ENCODE measurements at regions not wholly inside any gene's neighbourhood (a gene's known extent, or its start where the extent isn't known, plus 50 kb on each side); places are given as distances from the start of the nearest gene placed in this dataset.

DNA sequence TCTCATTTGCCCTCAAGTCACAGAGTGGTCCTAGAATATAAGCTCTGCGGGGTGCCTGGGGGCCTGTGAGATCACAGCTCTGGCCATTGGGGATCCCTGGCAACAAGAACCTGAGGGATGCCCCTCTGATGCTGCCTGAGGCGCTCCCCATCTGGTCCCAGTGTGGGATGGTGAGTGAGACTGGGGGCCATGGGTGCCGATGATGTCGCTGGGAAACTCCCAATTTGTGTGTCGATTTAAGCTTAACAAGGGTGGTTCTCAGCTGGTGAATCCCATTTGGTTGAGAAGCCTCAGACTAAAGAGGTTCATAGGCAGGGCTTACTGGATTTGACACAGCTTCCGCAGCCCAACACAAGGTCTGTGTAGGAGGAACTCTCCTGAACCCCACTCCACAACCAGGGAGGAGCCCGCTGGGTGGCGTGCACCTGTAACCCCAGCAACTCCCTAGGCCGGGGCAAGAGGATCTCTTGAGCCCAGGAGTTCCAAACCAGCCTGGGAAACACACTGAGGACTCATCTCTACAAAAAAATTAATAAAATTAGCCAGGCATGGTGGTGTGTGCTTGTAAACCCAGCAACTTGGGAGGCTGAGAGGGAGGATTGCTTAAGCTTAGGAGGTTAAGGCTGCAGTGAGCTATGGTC is 63.7 kb upstream of the SIAH1 start:
- H3K27ac Mint-ChIP-seq (ENCODE audit: low read depth) = no peak overlapping the region
- ATAC-seq (replicated peaks; ENCODE audit: extremely low read depth, poor library complexity, severe bottlenecking) = no peak
- H3K27me3 Mint-ChIP-seq = no peaks in the 10 kb centered on the region
- no peaks in the 10 kb centered on the region for H3K9me3 Mint-ChIP-seq
- no peaks in the 10 kb centered on the region for H3K4me1 Mint-ChIP-seq
- DNase-seq (ENCODE audit: low spot score in 2 of 2) = no peak
- no peak overlapping the region for H3K4me3 Mint-ChIP-seq
- no peaks in the 10 kb centered on the region for H3K36me3 Mint-ChIP-seq (ENCODE audit: insufficient read depth)

DNA sequence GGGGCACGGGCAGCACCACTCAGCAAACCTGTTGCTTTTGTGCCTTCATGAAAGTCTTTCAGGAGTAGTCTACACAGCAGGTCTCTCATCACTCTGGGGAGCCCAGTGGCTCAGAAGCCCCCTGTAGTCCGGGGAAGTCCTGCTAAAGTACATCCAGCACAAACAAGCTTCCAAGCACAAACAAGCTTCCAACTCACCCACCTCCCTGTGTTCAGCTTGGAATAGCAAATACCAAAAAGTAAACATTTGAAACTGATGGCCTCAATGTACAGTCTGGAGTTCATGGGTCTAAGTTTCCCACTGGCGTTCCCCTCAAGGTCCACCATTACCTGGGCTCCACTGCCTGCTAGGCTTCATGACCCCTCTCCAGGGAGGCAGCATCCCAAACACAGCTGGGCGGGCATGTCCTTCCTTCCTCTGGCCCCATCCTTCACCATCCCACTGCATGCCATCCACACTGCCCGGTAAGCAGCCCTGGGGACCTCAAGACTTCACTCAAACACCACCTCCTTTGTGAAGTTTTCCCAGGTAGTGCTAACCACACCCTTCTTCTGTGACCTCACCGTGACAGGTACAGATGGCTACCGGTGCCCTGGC is 62.8 kb upstream of the SIAH1 start:
- H3K27ac Mint-ChIP-seq (ENCODE audit: low read depth) = no peak overlapping the region
- H3K4me3 Mint-ChIP-seq = no peak overlapping the region
- H3K9me3 Mint-ChIP-seq = no peaks in the 10 kb centered on the region
- ATAC-seq (replicated peaks; ENCODE audit: extremely low read depth, poor library complexity, severe bottlenecking) (no peak), DNase-seq (ENCODE audit: low spot score in 2 of 2) (no peak)
- no peaks in the 10 kb centered on the region for H3K4me1 Mint-ChIP-seq
- no peaks in the 10 kb centered on the region for H3K27me3 Mint-ChIP-seq
- no peaks in the 10 kb centered on the region for H3K36me3 Mint-ChIP-seq (ENCODE audit: insufficient read depth)

DNA sequence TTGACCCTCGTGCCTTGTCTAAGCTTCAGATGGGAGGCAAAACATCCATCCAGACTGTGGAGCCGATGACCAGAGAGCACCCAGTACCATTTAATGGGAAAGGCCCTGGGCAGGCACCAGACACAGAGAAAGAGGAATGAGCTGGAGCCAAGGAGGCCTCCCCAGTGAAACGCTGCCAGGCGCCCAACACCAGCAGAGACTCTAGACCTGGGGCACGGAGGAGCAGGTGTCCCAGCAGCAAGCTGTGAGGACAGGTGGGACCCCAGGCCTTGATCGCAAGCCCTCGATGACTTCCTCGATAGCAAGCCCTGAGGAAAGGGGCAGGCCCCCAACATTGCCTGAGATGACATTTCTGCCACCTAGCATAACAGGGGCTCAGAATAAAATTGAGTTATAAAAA is 62.2 kb upstream of the SIAH1 start:
- Mint-ChIP-seq H3K9me3 (no peaks in the 10 kb centered on the region), H3K4me3 (no peak overlapping the region), H3K36me3 (ENCODE audit: insufficient read depth) (no peaks in the 10 kb centered on the region), H3K4me1 (no peaks in the 10 kb centered on the region), H3K27me3 (no peaks in the 10 kb centered on the region), H3K27ac (ENCODE audit: low read depth) (no peak overlapping the region)
- DNase-seq (ENCODE audit: low spot score in 2 of 2) = no peak
- ATAC-seq (replicated peaks; ENCODE audit: extremely low read depth, poor library complexity, severe bottlenecking) = no peak

DNA sequence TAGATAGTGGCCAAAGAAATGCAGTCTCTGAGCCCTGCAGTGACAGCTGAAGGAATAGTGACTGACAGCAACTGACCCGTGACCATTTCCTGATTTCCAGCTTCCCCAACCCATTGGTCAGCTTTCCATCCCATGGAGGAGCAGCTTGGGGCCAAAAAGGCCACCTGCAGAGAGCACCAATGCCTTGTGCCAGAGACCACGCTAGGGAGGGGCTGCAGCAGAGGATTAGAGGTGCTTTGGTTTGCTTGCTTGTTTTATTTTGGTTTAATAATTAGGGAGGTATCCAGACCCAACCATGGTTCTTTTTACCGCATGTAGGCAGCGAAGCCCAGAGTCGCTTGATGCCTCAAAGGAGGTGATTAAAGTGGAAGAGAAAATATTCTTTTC is 61.3 kb upstream of the SIAH1 start:
- no peaks in the 10 kb centered on the region for H3K27me3 Mint-ChIP-seq
- no peak overlapping the region for H3K27ac Mint-ChIP-seq (ENCODE audit: low read depth)
- DNase-seq (ENCODE audit: low spot score in 2 of 2) = no peak
- no peak for ATAC-seq (replicated peaks; ENCODE audit: extremely low read depth, poor library complexity, severe bottlenecking)
- H3K36me3 Mint-ChIP-seq (ENCODE audit: insufficient read depth) = no peaks in the 10 kb centered on the region
- no peaks in the 10 kb centered on the region for H3K9me3 Mint-ChIP-seq
- H3K4me1 Mint-ChIP-seq = no peaks in the 10 kb centered on the region
- no peak overlapping the region for H3K4me3 Mint-ChIP-seq

DNA sequence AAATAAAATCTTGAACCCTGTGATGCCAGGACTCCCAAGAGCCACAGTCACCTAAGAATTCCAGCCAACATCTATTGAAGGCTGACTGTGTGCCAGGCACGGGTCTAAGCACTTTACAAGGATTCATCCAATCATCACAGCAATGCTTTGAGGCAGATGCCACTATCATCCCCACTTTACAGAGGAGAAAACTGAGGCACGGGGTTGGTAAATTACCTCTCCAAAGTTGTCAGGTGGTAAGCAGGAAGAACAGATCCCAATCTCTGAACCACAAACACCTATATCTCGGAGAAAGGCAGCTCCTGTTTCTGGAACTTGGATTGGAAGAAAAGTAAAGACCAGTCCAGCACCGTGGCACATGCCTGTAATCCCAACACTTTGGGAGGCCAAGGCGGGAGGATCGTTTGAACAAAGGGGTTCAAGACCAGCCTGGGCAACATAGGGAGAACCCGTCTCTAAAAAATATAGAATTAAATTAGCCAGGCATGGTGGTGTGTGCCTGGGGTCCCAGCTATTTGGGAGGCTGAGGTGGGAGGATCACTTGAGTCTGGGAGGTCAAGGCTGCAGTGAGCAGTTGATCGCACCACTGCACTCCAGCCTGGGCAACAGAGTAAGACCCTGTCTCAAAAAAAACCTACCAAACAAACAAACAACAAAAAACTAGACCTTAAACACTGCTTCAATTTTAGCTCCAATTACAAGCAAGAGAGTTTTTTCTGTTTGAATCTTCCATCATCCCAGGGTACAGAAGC is 60.7 kb upstream of the SIAH1 start:
- Mint-ChIP-seq H3K27me3 (no peaks in the 10 kb centered on the region), H3K4me1 (no peaks in the 10 kb centered on the region), H3K4me3 (no peak overlapping the region), H3K9me3 (no peaks in the 10 kb centered on the region), H3K36me3 (ENCODE audit: insufficient read depth) (no peaks in the 10 kb centered on the region), H3K27ac (ENCODE audit: low read depth) (no peak overlapping the region)
- DNase-seq (ENCODE audit: low spot score in 2 of 2) (no peak), ATAC-seq (replicated peaks; ENCODE audit: extremely low read depth, poor library complexity, severe bottlenecking) (no peak)

DNA sequence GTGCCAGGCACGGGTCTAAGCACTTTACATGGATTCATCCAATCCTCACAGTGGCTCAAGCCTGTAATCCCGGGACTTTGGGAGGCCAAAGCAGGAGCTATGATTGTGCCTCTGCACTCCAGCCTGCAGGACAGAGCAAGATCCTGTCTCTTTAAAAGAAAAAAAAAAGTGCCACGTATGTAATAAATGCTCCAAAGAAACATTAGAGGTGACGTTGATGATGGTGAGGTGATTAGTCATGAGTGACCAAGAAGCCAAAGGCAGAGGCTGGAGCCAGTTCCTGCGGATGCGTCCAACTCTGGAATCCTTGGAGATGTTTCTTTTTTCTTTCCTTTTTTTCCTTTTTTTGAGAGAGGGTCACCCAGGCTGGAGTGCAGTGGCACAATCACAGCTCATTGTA is 59.4 kb upstream of the SIAH1 start:
- Mint-ChIP-seq H3K4me3 (no peak overlapping the region), H3K36me3 (ENCODE audit: insufficient read depth) (no peaks in the 10 kb centered on the region), H3K9me3 (no peaks in the 10 kb centered on the region), H3K4me1 (no peaks in the 10 kb centered on the region), H3K27me3 (no peaks in the 10 kb centered on the region), H3K27ac (ENCODE audit: low read depth) (no peak overlapping the region)
- ATAC-seq (replicated peaks; ENCODE audit: extremely low read depth, poor library complexity, severe bottlenecking) (no peak), DNase-seq (ENCODE audit: low spot score in 2 of 2) (no peak)

DNA sequence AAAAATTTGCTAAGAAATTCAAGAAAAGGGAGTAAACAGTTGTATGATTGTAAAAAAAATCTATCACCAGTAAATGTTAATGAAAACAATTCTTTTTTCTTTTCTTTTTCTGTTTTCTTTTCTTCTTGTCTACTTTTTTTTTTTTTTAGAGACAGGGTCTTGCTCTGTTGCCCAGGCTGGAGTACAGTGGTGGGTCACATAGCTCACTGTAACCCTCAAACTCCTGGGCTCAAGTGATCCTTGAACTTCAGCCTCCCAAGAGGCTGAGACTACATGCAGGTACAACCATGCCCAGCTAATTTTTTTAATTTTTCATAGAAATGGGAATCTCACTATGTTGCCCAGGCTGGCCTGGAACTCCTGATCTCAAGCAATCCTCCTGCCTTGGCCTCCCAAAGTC is 57.2 kb upstream of the SIAH1 start:
- no peak overlapping the region for H3K4me3 Mint-ChIP-seq
- H3K4me1 Mint-ChIP-seq = no peaks in the 10 kb centered on the region
- no peak overlapping the region for H3K27ac Mint-ChIP-seq (ENCODE audit: low read depth)

DNA sequence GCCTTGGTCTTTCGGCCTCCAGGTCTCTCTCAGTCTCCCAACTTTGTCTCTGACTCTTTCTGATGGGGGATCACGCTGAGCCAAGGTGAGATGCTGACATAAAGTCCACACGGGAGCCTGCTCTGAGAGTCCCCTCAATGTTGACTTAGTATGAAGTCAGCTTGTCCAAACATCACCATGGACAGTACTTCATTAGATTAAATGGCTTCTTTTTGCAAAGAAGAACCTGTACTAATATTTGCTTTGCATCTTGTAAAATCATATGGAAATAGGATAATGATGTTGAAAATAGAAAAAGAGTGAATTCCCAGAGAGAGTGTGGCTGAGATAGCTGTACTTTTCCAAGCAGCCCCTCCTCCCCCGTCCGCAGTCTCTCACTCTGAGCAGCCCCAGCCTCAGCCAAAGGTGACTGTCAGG is 56.7 kb upstream of the SIAH1 start:
- H3K9me3 Mint-ChIP-seq = no peaks in the 10 kb centered on the region
- no peaks in the 10 kb centered on the region for H3K36me3 Mint-ChIP-seq (ENCODE audit: insufficient read depth)
- H3K4me3 Mint-ChIP-seq = no peak overlapping the region
- peaks cover 7% of the 10 kb centered on the region for H3K27me3 Mint-ChIP-seq
- no peaks in the 10 kb centered on the region for H3K4me1 Mint-ChIP-seq
- no peak overlapping the region for H3K27ac Mint-ChIP-seq (ENCODE audit: low read depth)
- ATAC-seq (replicated peaks; ENCODE audit: extremely low read depth, poor library complexity, severe bottlenecking) (no peak), DNase-seq (ENCODE audit: low spot score in 2 of 2) (no peak)

More for the DNA sequence above, 57.2 kb upstream of the SIAH1 start:
- DNase-seq (ENCODE audit: low spot score in 2 of 2) = no peak
- no peak for ATAC-seq (replicated peaks; ENCODE audit: extremely low read depth, poor library complexity, severe bottlenecking)
- Mint-ChIP-seq H3K36me3 (ENCODE audit: insufficient read depth) (no peaks in the 10 kb centered on the region), H3K9me3 (no peaks in the 10 kb centered on the region), H3K27me3 (peaks cover 2% of the 10 kb centered on the region)

DNA sequence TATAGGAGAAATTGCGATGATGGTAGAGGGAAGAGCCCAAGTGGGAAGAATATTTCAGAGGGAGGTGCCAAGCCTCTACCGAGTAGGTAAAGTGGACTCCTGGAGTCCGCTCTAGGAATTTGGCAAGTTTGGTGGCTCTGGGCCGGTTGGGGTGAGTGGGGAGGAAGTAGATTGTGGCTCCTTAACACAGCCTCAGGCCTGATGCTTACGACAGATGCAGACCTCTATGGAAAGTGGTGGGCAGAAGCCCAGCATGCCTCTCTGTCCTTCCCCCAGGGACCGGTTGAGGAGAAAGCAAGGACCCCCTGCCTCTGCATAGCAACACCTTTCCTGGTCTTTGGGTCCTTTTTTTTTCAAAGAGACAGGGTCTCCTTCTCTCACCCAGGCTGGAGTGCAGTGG is 55.9 kb upstream of the SIAH1 start:
- no peak for DNase-seq (ENCODE audit: low spot score in 2 of 2)
- no peak for ATAC-seq (replicated peaks; ENCODE audit: extremely low read depth, poor library complexity, severe bottlenecking)
- no peak overlapping the region for H3K27ac Mint-ChIP-seq (ENCODE audit: low read depth)

DNA sequence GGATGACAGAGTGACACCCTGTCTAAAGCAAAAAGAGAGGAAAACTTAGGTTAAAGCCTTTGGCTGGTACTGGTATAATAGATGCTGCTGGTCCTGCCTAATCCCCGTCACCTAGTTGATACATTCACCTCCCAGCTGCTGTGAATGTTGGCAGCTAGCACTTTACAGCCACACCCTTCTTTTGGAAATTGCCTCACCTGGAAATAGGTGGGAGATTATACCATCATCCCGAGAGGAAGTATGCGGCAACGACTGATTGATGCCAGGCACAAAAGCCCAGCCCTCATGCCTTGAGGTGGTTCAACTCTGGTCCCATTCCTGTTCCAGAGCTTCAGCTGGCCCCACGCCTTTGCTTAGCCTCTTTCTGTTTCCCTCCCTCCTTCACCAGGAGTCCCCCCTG is 53.2 kb upstream of the SIAH1 start:
- H3K4me3 Mint-ChIP-seq = no peak overlapping the region
- H3K9me3 Mint-ChIP-seq = no peaks in the 10 kb centered on the region
- no peak for ATAC-seq (replicated peaks; ENCODE audit: extremely low read depth, poor library complexity, severe bottlenecking)
- no peaks in the 10 kb centered on the region for H3K36me3 Mint-ChIP-seq (ENCODE audit: insufficient read depth)
- DNase-seq (ENCODE audit: low spot score in 2 of 2) = no peak
- peaks cover 10% of the 10 kb centered on the region for H3K27me3 Mint-ChIP-seq
- no peak overlapping the region for H3K27ac Mint-ChIP-seq (ENCODE audit: low read depth)
- H3K4me1 Mint-ChIP-seq = no peaks in the 10 kb centered on the region

More for the DNA sequence above, 55.9 kb upstream of the SIAH1 start:
- no peaks in the 10 kb centered on the region for H3K36me3 Mint-ChIP-seq (ENCODE audit: insufficient read depth)
- H3K27me3 Mint-ChIP-seq = peaks cover 10% of the 10 kb centered on the region
- H3K4me1 Mint-ChIP-seq = no peaks in the 10 kb centered on the region
- H3K4me3 Mint-ChIP-seq = no peak overlapping the region
- H3K9me3 Mint-ChIP-seq = no peaks in the 10 kb centered on the region

DNA sequence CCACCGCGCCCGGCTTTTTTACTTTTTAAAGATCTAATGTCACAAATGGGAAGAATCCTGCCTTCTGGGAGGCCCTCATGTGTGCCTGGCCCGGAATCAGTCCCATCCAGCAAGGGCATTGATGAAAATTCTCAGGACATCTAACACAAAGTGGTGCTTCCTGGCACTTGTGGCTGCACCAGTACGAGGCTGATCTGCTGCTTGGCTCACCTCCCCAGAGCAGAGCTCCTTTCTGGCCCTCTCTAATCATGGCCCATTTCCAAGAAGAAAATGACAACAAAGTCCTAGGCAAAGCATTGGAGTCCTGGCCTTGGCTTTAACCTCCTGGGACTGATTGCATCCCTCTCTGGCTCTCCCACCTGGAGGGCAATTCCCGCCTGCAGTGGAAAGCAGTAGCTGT is 50.7 kb upstream of the SIAH1 start:
- H3K4me3 Mint-ChIP-seq = no peak overlapping the region
- H3K9me3 Mint-ChIP-seq = no peaks in the 10 kb centered on the region
- no peak for ATAC-seq (replicated peaks; ENCODE audit: extremely low read depth, poor library complexity, severe bottlenecking)
- peaks cover 10% of the 10 kb centered on the region for H3K27me3 Mint-ChIP-seq
- H3K4me1 Mint-ChIP-seq = no peaks in the 10 kb centered on the region
- H3K36me3 Mint-ChIP-seq (ENCODE audit: insufficient read depth) = no peaks in the 10 kb centered on the region
- no peak overlapping the region for H3K27ac Mint-ChIP-seq (ENCODE audit: low read depth)
- no peak for DNase-seq (ENCODE audit: low spot score in 2 of 2)

DNA sequence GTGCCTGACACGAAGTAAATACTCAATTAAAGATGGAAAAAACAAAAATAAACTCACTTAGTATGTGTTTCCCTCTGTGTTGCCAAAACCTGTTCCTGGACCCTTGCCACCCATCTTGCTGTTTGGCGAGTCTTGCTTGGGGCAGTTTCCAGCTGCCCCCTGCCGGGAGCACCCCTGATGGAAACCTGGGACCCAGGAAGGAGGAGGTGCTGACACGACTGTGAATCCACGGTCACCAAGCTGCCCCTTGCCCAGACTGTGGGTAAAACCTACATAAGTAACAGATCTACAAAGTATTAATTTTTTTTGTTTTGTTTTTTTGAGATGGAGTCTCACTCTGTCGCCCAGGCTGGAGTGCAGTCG is 50.1 kb upstream of the SIAH1 start:
- H3K27ac Mint-ChIP-seq (ENCODE audit: low read depth) = no peak overlapping the region
- H3K36me3 Mint-ChIP-seq (ENCODE audit: insufficient read depth) = no peaks in the 10 kb centered on the region
- DNase-seq (ENCODE audit: low spot score in 2 of 2) (no peak), ATAC-seq (replicated peaks; ENCODE audit: extremely low read depth, poor library complexity, severe bottlenecking) (no peak)
- no peaks in the 10 kb centered on the region for H3K4me1 Mint-ChIP-seq
- H3K9me3 Mint-ChIP-seq = no peaks in the 10 kb centered on the region
- peaks cover 10% of the 10 kb centered on the region for H3K27me3 Mint-ChIP-seq
- H3K4me3 Mint-ChIP-seq = no peak overlapping the region
